A549 (cell line): ENCODE measurements at regions not wholly inside any gene's neighbourhood (a gene's known extent, or its start where the extent isn't known, plus 50 kb on each side); places are given as distances from the start of the nearest gene placed in this dataset.

Experiments
- ATAC-seq, 2 experiments: fragments of 200-7000 bp in 1 of 2; fragments of >200 bp in 1 of 2; cut with Nextera tagmentation in 1 of 2; cut with Tn5 transposase in 1 of 2; 3 replicates each; pipeline versions ENCODE4 v1.8.0 to v1.9.1; 2018 to 2020; ENCODE audit warnings: mild to moderate bottlenecking in 1 of 2, moderate library complexity in 1 of 2
- CTCF ChIA-PET: fragments of 300-600 bp; sonication (Branson Sonifier 250); formaldehyde crosslinking; extraction: SDS; loops from one replicate; lab custom pipeline; 2021; ENCODE audit warnings: antibody characterized with exemption, inconsistent platforms; lab: Yijun Ruan, JAX
- POLR2A ChIA-PET: fragments of 350-600 bp; formaldehyde crosslinking; extraction: SDS; loops from one replicate; lab custom pipeline; 2021; ENCODE audit warnings: antibody characterized with exemption, inconsistent platforms; lab: Yijun Ruan, JAX
- DNase-seq, 2 experiments: peaks; one replicate each; pipeline versions ENCODE4 v3.0.0 to v3.0.0-alpha.2; 2011 to 2016; ENCODE audit warnings: low read depth in 1 of 2, low spot score in 1 of 2
- FAIRE-seq: peaks from 2 replicates; lab custom pipeline; 2011; peaks lifted over from hg19 to GRCh38; lab: Jason Lieb, UNC
- H3K27ac ChIP-seq, 2 experiments: fragments of >200 bp; sonication (Bioruptor Twin); formaldehyde crosslinking; 3 replicates each; pipeline ENCODE4 v1.5.1; 2016 to 2017
- H3K4me1 ChIP-seq: fragments of >200 bp; sonication (Bioruptor Twin); formaldehyde crosslinking; 3 replicates; pipeline ENCODE4 v1.6.1; 2016
- H3K4me2 ChIP-seq: fragments of >200 bp; sonication (Bioruptor Twin); formaldehyde crosslinking; 3 replicates; pipeline ENCODE4 v1.6.1; 2016
- H3K4me3 ChIP-seq: fragments of >200 bp; sonication (Bioruptor Twin); formaldehyde crosslinking; 3 replicates; pipeline ENCODE4 v1.5.1; 2016
- H3K9me3 ChIP-seq: fragments of >200 bp; sonication (Bioruptor Twin); formaldehyde crosslinking; 3 replicates; pipeline ENCODE4 v1.6.1; 2016
- CBX8 ChIP-seq: fragments of 200-600 bp; sonication (generic); IDR thresholded peaks from 2 replicates; pipeline ENCODE4 v1.6.1; 2016
- CHD2 ChIP-seq: fragments of 150-350 bp; IDR thresholded peaks from 2 replicates; pipeline ENCODE4 v1.6.1; 2014; ENCODE audit warnings: low read length; ENCODE audit not compliant: partially characterized antibody
- FOSB ChIP-seq: fragments of 250-450 bp; sonication (Bioruptor Pico); IDR thresholded peaks from 2 replicates; pipeline ENCODE4 v1.5.0; 2020; ENCODE audit warnings: mild to moderate bottlenecking, moderate library complexity
- FOXS1 ChIP-seq: fragments of 250-450 bp; sonication (Bioruptor Pico); IDR thresholded peaks from 2 replicates; pipeline ENCODE4 v1.5.0; 2020; ENCODE audit warnings: mild to moderate bottlenecking, moderate library complexity
- HEYL ChIP-seq: fragments of 250-450 bp; sonication (Bioruptor Pico); IDR thresholded peaks from 2 replicates; pipeline ENCODE4 v1.8.0; 2021; ENCODE audit warnings: mild to moderate bottlenecking, moderate library complexity
- HOXB13 ChIP-seq: fragments of 250-450 bp; sonication (Bioruptor Pico); IDR thresholded peaks from 2 replicates; pipeline ENCODE4 v1.5.0; 2020; ENCODE audit warnings: low read depth, mild to moderate bottlenecking, moderate library complexity
- HOXB5 ChIP-seq: fragments of 250-450 bp; sonication (Bioruptor Pico); IDR thresholded peaks from 2 replicates; pipeline ENCODE4 v1.5.0; 2020; ENCODE audit warnings: mild to moderate bottlenecking, moderate library complexity
- JUN ChIP-seq, 2 experiments: fragments of >200 bp; sonication (Bioruptor Twin); formaldehyde crosslinking; IDR thresholded peaks; 2 replicates in 1 of 2; 3 replicates in 1 of 2; pipeline ENCODE4 v1.6.1; 2016 to 2017
- MAZ ChIP-seq: fragments of 150-350 bp; IDR thresholded peaks from 2 replicates; pipeline ENCODE4 v1.6.1; 2014; ENCODE audit warnings: antibody characterized with exemption, low read depth, low read length, borderline replicate concordance
- MYC ChIP-seq: IDR thresholded peaks from 2 replicates; pipeline ENCODE4 v1.6.1; 2012; ENCODE audit warnings: mild to moderate bottlenecking, inconsistent platforms, low read length, improper control_type of control experiment, borderline replicate concordance
- NFE2L2 ChIP-seq: fragments of 150-350 bp; conservative IDR thresholded peaks from 2 replicates; pipeline ENCODE4 v1.6.1; 2014; ENCODE audit warnings: low read length
- SREBF2 ChIP-seq: fragments of 450-650 bp; IDR thresholded peaks from 2 replicates; pipeline ENCODE4 v1.6.1; 2014; ENCODE audit warnings: mild to moderate bottlenecking, moderate library complexity
- ZFP36 ChIP-seq: fragments of 450-650 bp; IDR thresholded peaks from 2 replicates; pipeline ENCODE4 v1.6.1; 2014; ENCODE audit warnings: borderline replicate concordance; ENCODE audit not compliant: partially characterized antibody
- TF ChIP-seq, protein P1 (sequence below): fragments of 200-600 bp; sonication (generic); IDR thresholded peaks from 2 replicates; pipeline ENCODE4 v1.6.1; 2016; ENCODE audit warnings: antibody characterized with exemption, mild to moderate bottlenecking, moderate library complexity
- TF ChIP-seq, protein P2 (sequence below): fragments of 150-350 bp; IDR thresholded peaks from 2 replicates; pipeline ENCODE4 v1.6.1; 2014; ENCODE audit warnings: low read depth, mild to moderate bottlenecking, low read length
- TF ChIP-seq, protein P3 (sequence below): fragments of 250-450 bp; sonication (Bioruptor Pico); IDR thresholded peaks from 2 replicates; pipeline ENCODE4 v1.5.0; 2021; ENCODE audit warnings: mild to moderate bottlenecking, moderate library complexity, borderline replicate concordance
- TF ChIP-seq, protein P4 (sequence below): fragments of 250-450 bp; sonication (Bioruptor Pico); IDR thresholded peaks from 2 replicates; pipeline ENCODE4 v1.5.0; 2020; ENCODE audit warnings: low read depth, mild to moderate bottlenecking, moderate library complexity
- TF ChIP-seq, protein P5 (sequence below): fragments of >200 bp; sonication (Bioruptor Twin); formaldehyde crosslinking; IDR thresholded peaks from 3 replicates; pipeline ENCODE4 v1.6.1; 2016
- TF ChIP-seq, protein P6 (sequence below): IDR thresholded peaks from 2 replicates; pipeline ENCODE4 v1.6.1; 2012
- TF ChIP-seq, protein P7 (sequence below): IDR thresholded peaks from 2 replicates; pipeline ENCODE4 v1.6.1; 2012; ENCODE audit warnings: low read depth, borderline replicate concordance

DNA sequence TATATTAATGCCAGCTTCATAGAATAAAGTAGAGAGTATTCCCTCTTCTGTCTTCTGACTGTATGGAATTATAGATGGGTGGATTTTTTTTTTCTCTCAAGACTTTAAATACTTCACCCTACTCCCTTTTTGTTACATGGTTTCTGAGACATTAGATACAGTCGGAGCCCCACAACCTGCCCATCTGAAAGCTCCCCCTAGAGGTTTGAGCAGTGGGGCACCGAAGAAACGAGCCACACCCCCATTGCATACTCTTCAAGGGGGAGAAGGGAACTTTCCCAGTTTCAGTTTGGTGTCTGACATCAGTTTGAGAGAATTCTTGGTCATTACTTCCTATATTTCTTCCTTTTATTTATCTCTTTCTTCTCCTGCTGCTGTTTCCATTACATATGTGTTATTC is 437.6 kb upstream of the AGA start (continued):
- TF ChIP-seq, protein P1, sequence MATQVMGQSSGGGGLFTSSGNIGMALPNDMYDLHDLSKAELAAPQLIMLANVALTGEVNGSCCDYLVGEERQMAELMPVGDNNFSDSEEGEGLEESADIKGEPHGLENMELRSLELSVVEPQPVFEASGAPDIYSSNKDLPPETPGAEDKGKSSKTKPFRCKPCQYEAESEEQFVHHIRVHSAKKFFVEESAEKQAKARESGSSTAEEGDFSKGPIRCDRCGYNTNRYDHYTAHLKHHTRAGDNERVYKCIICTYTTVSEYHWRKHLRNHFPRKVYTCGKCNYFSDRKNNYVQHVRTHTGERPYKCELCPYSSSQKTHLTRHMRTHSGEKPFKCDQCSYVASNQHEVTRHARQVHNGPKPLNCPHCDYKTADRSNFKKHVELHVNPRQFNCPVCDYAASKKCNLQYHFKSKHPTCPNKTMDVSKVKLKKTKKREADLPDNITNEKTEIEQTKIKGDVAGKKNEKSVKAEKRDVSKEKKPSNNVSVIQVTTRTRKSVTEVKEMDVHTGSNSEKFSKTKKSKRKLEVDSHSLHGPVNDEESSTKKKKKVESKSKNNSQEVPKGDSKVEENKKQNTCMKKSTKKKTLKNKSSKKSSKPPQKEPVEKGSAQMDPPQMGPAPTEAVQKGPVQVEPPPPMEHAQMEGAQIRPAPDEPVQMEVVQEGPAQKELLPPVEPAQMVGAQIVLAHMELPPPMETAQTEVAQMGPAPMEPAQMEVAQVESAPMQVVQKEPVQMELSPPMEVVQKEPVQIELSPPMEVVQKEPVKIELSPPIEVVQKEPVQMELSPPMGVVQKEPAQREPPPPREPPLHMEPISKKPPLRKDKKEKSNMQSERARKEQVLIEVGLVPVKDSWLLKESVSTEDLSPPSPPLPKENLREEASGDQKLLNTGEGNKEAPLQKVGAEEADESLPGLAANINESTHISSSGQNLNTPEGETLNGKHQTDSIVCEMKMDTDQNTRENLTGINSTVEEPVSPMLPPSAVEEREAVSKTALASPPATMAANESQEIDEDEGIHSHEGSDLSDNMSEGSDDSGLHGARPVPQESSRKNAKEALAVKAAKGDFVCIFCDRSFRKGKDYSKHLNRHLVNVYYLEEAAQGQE, result no peak
- TF ChIP-seq FOSB (no peak), NFE2L2 (no peak), ZFP36 (no peak)

DNA sequence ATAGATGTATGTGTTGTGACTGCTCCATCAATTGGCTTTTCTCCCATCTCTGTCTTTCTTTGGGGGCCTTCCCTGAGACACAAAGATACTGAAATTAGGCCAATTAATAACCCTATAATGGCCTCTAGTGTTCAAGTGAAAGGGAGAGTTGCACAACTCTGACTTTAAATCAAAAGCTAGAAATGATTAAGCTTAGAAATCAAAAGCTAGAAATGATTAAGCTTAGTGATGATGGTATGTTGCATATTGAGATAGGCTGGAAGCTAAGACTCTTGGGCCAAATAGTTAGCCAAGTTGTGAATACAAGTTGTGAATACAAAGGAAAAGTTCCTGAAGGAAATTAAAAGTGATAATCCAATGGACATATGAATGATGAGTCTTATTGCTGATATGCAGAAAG is 452.9 kb upstream of the AGA start:
- ChIA-PET POLR2A (interaction anchor here (0.6 kb wide), 1 partner anchor 26 kb away, joined by 3 read pairs; no protein-coding TSS in a partner anchor), CTCF (no interaction called here)
- TF ChIP-seq HEYL (CRISPR knock-in tag) (no peak), CHD2 (no peak), HOXB13 (CRISPR knock-in tag) (no peak), FOXS1 (CRISPR knock-in tag) (no peak), JUN (IDR thresholded peaks at IDR 0.05) (no peak), HOXB5 (CRISPR knock-in tag) (no peak), SREBF2 (no peak), MAZ (no peak), MYC (no peak), CBX8 (no peak)
- TF ChIP-seq, protein P2, sequence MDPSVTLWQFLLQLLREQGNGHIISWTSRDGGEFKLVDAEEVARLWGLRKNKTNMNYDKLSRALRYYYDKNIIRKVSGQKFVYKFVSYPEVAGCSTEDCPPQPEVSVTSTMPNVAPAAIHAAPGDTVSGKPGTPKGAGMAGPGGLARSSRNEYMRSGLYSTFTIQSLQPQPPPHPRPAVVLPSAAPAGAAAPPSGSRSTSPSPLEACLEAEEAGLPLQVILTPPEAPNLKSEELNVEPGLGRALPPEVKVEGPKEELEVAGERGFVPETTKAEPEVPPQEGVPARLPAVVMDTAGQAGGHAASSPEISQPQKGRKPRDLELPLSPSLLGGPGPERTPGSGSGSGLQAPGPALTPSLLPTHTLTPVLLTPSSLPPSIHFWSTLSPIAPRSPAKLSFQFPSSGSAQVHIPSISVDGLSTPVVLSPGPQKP, result no peak
- TF ChIP-seq, protein P3, sequence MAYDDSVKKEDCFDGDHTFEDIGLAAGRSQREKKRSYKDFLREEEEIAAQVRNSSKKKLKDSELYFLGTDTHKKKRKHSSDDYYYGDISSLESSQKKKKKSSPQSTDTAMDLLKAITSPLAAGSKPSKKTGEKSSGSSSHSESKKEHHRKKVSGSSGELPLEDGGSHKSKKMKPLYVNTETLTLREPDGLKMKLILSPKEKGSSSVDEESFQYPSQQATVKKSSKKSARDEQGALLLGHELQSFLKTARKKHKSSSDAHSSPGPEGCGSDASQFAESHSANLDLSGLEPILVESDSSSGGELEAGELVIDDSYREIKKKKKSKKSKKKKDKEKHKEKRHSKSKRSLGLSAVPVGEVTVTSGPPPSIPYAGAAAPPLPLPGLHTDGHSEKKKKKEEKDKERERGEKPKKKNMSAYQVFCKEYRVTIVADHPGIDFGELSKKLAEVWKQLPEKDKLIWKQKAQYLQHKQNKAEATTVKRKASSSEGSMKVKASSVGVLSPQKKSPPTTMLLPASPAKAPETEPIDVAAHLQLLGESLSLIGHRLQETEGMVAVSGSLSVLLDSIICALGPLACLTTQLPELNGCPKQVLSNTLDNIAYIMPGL (CRISPR knock-in tag), result no peak
- TF ChIP-seq, protein P4, sequence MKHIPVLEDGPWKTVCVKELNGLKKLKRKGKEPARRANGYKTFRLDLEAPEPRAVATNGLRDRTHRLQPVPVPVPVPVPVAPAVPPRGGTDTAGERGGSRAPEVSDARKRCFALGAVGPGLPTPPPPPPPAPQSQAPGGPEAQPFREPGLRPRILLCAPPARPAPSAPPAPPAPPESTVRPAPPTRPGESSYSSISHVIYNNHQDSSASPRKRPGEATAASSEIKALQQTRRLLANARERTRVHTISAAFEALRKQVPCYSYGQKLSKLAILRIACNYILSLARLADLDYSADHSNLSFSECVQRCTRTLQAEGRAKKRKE (CRISPR knock-in tag), result no peak
- TF ChIP-seq, protein P5, sequence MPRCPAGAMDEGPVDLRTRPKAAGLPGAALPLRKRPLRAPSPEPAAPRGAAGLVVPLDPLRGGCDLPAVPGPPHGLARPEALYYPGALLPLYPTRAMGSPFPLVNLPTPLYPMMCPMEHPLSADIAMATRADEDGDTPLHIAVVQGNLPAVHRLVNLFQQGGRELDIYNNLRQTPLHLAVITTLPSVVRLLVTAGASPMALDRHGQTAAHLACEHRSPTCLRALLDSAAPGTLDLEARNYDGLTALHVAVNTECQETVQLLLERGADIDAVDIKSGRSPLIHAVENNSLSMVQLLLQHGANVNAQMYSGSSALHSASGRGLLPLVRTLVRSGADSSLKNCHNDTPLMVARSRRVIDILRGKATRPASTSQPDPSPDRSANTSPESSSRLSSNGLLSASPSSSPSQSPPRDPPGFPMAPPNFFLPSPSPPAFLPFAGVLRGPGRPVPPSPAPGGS, result no peak
- TF ChIP-seq, protein P6, sequence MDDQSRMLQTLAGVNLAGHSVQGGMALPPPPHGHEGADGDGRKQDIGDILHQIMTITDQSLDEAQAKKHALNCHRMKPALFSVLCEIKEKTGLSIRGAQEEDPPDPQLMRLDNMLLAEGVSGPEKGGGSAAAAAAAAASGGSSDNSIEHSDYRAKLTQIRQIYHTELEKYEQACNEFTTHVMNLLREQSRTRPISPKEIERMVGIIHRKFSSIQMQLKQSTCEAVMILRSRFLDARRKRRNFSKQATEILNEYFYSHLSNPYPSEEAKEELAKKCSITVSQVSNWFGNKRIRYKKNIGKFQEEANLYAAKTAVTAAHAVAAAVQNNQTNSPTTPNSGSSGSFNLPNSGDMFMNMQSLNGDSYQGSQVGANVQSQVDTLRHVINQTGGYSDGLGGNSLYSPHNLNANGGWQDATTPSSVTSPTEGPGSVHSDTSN, result no peak
- TF ChIP-seq, protein P1, result no peak
- TF ChIP-seq, protein P7, sequence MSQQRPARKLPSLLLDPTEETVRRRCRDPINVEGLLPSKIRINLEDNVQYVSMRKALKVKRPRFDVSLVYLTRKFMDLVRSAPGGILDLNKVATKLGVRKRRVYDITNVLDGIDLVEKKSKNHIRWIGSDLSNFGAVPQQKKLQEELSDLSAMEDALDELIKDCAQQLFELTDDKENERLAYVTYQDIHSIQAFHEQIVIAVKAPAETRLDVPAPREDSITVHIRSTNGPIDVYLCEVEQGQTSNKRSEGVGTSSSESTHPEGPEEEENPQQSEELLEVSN, result no peak
- H3K4me3 ChIP-seq, result no peak overlapping the region
- H3K4me1 ChIP-seq, result no peaks in the 10 kb centered on the region
- ATAC-seq (no peak), DNase-seq (no peak), FAIRE-seq (no peak)
- H3K4me2 ChIP-seq, result no peak overlapping the region
- H3K27ac ChIP-seq, result no peak overlapping the region
- H3K9me3 ChIP-seq, result no peaks in the 10 kb centered on the region
